ENCODE measurements at regions not wholly inside any gene's neighbourhood (a gene's known extent, or its start where the extent isn't known, plus 50 kb on each side); places are given as distances from the start of the nearest gene placed in this dataset.

GRCh38 chr10:47218803-47219202, 81.2 kb upstream of the GDF10 start (continued):
- TF ChIP-seq REST (IDR thresholded peaks at IDR 0.05) (no peak), JUND (IDR thresholded peaks at IDR 0.05) (no peak)
- TF ChIP-seq, protein P1, sequence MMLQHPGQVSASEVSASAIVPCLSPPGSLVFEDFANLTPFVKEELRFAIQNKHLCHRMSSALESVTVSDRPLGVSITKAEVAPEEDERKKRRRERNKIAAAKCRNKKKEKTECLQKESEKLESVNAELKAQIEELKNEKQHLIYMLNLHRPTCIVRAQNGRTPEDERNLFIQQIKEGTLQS (IDR thresholded peaks at IDR 0.05) = no peak

DNA sequence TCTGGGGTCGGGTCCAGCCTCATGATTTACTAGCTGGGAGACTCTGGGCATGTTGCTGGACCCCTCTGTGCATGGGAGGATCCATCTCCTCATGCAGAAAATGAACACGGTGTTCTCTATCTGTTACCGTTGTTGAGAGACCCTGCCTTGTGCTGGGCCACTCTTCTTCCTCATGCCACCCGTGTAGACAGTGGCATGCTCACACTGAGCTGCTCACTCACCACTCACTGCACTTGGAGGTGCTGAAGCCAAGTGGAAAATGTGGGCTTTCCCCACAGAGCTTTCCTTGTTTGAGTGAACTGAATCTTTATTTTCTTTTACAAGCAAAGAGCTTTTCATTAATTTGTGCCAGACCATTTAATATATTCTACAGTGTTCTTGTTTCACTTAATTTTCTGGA, 77.5 kb upstream of the GDF10 start:
- H3K27me3 ChIP-seq (ENCODE audit: control insufficient read depth in 4 of 4, insufficient read depth in 4 of 4, low read length in 3 of 4) = peaks cover 0 to 8% (median 0%) of the 10 kb centered on the region in 4 donors
- WGBS = 79% methylated on average over 4 of the region's 4 CpGs
- no peak for TF ChIP-seq REST (IDR thresholded peaks at IDR 0.05)
- TF ChIP-seq FOXA2 (IDR thresholded peaks at IDR 0.05) = no peak
- TF ChIP-seq MAX (IDR thresholded peaks at IDR 0.05) = no peak
- TF ChIP-seq, protein P1 (IDR thresholded peaks at IDR 0.05) = no peak
- no peak for TF ChIP-seq HNF4G (IDR thresholded peaks at IDR 0.05)
- TF ChIP-seq, protein P2, sequence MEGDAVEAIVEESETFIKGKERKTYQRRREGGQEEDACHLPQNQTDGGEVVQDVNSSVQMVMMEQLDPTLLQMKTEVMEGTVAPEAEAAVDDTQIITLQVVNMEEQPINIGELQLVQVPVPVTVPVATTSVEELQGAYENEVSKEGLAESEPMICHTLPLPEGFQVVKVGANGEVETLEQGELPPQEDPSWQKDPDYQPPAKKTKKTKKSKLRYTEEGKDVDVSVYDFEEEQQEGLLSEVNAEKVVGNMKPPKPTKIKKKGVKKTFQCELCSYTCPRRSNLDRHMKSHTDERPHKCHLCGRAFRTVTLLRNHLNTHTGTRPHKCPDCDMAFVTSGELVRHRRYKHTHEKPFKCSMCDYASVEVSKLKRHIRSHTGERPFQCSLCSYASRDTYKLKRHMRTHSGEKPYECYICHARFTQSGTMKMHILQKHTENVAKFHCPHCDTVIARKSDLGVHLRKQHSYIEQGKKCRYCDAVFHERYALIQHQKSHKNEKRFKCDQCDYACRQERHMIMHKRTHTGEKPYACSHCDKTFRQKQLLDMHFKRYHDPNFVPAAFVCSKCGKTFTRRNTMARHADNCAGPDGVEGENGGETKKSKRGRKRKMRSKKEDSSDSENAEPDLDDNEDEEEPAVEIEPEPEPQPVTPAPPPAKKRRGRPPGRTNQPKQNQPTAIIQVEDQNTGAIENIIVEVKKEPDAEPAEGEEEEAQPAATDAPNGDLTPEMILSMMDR (IDR thresholded peaks at IDR 0.05; ENCODE audit: low read depth, low read length, missing input control) = no peak
- no peak for TF ChIP-seq ZBTB33 (IDR thresholded peaks at IDR 0.05)
- no peak for TF ChIP-seq RAD21 (IDR thresholded peaks at IDR 0.05)
- no peak for TF ChIP-seq EGR1 (IDR thresholded peaks at IDR 0.05; ENCODE audit: low read depth in 2 of 2)
- no peak for TF ChIP-seq JUND (IDR thresholded peaks at IDR 0.05)
- no peak overlapping the region for H3K9ac ChIP-seq (ENCODE audit: low read depth in 1 of 2, low read length in 2 of 2)
- no peak overlapping the region for H3K27ac ChIP-seq (ENCODE audit: low read depth in 1 of 2, low read length in 2 of 2)
- no peaks in the 10 kb centered on the region for H3K9me3 ChIP-seq (ENCODE audit: control insufficient read depth in 4 of 4, low read length in 3 of 4)
- no peak for DNase-seq (ENCODE audit: low spot score)
- no peaks in the 10 kb centered on the region for H3K4me1 ChIP-seq (ENCODE audit: control insufficient read depth in 4 of 4, insufficient read depth in 4 of 4, low read length in 3 of 4)
- no peak overlapping the region for H3K4me3 ChIP-seq (ENCODE audit: low read depth in 1 of 3, low read length in 3 of 3)
- H3K36me3 ChIP-seq (ENCODE audit: control insufficient read depth in 4 of 4, insufficient read depth in 3 of 4, low read depth in 1 of 4, low read length in 3 of 4) = no peaks in the 10 kb centered on the region

Measured in liver (tissue), 8 donors.